ENCODE measurements at regions not wholly inside any gene's neighbourhood (a gene's known extent, or its start where the extent isn't known, plus 50 kb on each side); places are given as distances from the start of the nearest gene placed in this dataset.

DNA sequence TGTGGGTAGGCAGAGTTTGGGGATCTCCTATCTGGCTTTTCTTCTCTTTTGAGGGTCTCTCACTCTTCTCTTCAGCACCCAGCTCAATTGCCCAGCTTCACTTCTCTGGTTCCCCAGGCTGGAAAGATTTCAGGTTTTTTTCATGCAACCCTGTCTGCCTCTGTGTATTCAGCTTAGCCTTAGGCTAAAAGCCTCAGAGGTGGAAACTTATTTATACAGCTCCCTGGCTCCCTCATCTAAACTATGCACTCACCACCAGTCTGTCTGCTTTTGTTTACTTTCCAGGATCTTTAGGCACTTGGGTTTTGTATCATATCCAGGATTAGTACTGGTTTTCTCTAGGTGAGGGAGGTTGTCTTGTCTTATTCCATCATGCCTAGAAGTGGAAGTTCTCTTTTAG, 540.2 kb upstream of the TRPC7 start:
- no peak for TF ChIP-seq NFRKB (IDR thresholded peaks at IDR 0.05)
- TF ChIP-seq FOXK2 (IDR thresholded peaks at IDR 0.05): no peak
- TF ChIP-seq ZNF384 (IDR thresholded peaks at IDR 0.05): no peak
- TF ChIP-seq LEF1 (IDR thresholded peaks at IDR 0.05; ENCODE audit: borderline replicate concordance): no peak
- no peak for TF ChIP-seq TARDBP (IDR thresholded peaks at IDR 0.05)
- TF ChIP-seq ELF4 (IDR thresholded peaks at IDR 0.05): no peak
- TF ChIP-seq PKNOX1 (IDR thresholded peaks at IDR 0.05): no peak
- TF ChIP-seq FOXA1 (IDR thresholded peaks at IDR 0.05): no peak
- no peak for TF ChIP-seq ARNT (IDR thresholded peaks at IDR 0.05)
- TF ChIP-seq FOXM1 (IDR thresholded peaks at IDR 0.05; ENCODE audit: borderline replicate concordance): no peak
- no peak for TF ChIP-seq CTBP1 (IDR thresholded peaks at IDR 0.05; ENCODE audit: borderline replicate concordance)
- no peak for TF ChIP-seq SP1 (IDR thresholded peaks at IDR 0.05)
- no peak for TF ChIP-seq HDGF (IDR thresholded peaks at IDR 0.05; ENCODE audit: borderline replicate concordance)
- TF ChIP-seq L3MBTL2 (conservative IDR thresholded peaks at IDR 0.05): no peak
- no peak for TF ChIP-seq SUZ12 (IDR thresholded peaks at IDR 0.05)
- no peak for TF ChIP-seq BHLHE40 (IDR thresholded peaks at IDR 0.05; ENCODE audit: borderline replicate concordance)
- POLR2A ChIA-PET: no interaction called here
- CTCF ChIA-PET: no interaction called here
- no peak for DNase-seq (ENCODE audit: extremely low spot score)

DNA sequence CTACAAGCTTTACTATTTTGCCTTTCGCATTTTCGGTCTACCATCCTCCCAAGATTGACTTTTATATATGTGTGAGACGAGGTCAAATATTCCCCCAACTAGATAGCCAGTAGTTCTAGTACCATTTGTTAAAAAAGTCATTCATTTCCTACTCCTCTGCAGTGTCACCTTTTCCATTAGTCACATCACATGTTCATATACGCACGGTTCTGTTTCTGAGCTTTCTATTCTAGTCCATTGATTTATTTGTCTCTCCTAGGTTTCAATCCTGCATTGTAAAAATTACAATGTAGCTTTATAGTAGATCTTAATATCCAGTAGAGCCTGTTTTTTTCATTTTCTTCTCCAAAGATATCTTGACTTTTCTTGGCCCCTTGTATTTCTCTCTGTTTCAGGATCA, 528.7 kb upstream of the TRPC7 start:
- ChIA-PET CTCF (no interaction called here), POLR2A (no interaction called here)
- TF ChIP-seq CTBP1 (IDR thresholded peaks at IDR 0.05; ENCODE audit: borderline replicate concordance) (no peak), ELF4 (IDR thresholded peaks at IDR 0.05) (no peak), TARDBP (IDR thresholded peaks at IDR 0.05) (no peak), NFRKB (IDR thresholded peaks at IDR 0.05) (no peak), SUZ12 (IDR thresholded peaks at IDR 0.05) (no peak), ARNT (IDR thresholded peaks at IDR 0.05) (no peak), L3MBTL2 (conservative IDR thresholded peaks at IDR 0.05) (no peak), ZNF384 (IDR thresholded peaks at IDR 0.05) (no peak), PKNOX1 (IDR thresholded peaks at IDR 0.05) (no peak), FOXM1 (IDR thresholded peaks at IDR 0.05; ENCODE audit: borderline replicate concordance) (no peak), SP1 (IDR thresholded peaks at IDR 0.05) (no peak), HDGF (IDR thresholded peaks at IDR 0.05; ENCODE audit: borderline replicate concordance) (no peak), BHLHE40 (IDR thresholded peaks at IDR 0.05; ENCODE audit: borderline replicate concordance) (no peak), LEF1 (IDR thresholded peaks at IDR 0.05; ENCODE audit: borderline replicate concordance) (no peak)
- no peak for DNase-seq (ENCODE audit: extremely low spot score)

DNA sequence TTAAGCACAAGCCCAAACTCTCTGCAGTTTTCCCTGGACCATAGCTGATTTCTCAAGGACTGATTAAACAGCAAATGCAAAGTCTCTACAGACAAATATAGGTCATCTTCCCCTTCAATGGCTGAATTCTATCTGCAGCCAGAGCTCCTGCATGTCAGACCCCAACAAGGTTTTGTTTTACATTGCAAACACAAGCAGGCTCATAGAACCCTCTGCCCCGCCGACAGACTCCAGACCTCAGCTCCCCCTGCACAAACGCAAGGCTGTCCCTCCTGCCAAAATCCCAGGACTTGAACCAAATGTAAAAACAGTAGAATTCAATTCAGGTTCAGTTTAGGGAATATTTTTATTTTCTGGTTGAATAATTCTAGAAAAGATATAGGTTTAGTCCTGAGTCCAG, 526.7 kb upstream of the TRPC7 start:
- TF ChIP-seq SP1 (IDR thresholded peaks at IDR 0.05) (no peak), FOXA1 (IDR thresholded peaks at IDR 0.05) (no peak), PKNOX1 (IDR thresholded peaks at IDR 0.05) (no peak), ARNT (IDR thresholded peaks at IDR 0.05) (no peak), ELF4 (IDR thresholded peaks at IDR 0.05) (no peak), TARDBP (IDR thresholded peaks at IDR 0.05) (no peak), L3MBTL2 (conservative IDR thresholded peaks at IDR 0.05) (no peak), LEF1 (IDR thresholded peaks at IDR 0.05; ENCODE audit: borderline replicate concordance) (no peak), FOXM1 (IDR thresholded peaks at IDR 0.05; ENCODE audit: borderline replicate concordance) (no peak), ZNF384 (IDR thresholded peaks at IDR 0.05) (no peak), HDGF (IDR thresholded peaks at IDR 0.05; ENCODE audit: borderline replicate concordance) (no peak), FOXK2 (IDR thresholded peaks at IDR 0.05) (no peak), BHLHE40 (IDR thresholded peaks at IDR 0.05; ENCODE audit: borderline replicate concordance) (no peak), CTBP1 (IDR thresholded peaks at IDR 0.05; ENCODE audit: borderline replicate concordance) (no peak), SUZ12 (IDR thresholded peaks at IDR 0.05) (no peak), NFRKB (IDR thresholded peaks at IDR 0.05) (no peak)
- POLR2A ChIA-PET: no interaction called here
- no peak for DNase-seq (ENCODE audit: extremely low spot score)
- CTCF ChIA-PET: interaction anchor here (0.8 kb wide), 1 partner anchor 643 kb away, joined by 3 read pairs; no protein-coding TSS in a partner anchor

DNA sequence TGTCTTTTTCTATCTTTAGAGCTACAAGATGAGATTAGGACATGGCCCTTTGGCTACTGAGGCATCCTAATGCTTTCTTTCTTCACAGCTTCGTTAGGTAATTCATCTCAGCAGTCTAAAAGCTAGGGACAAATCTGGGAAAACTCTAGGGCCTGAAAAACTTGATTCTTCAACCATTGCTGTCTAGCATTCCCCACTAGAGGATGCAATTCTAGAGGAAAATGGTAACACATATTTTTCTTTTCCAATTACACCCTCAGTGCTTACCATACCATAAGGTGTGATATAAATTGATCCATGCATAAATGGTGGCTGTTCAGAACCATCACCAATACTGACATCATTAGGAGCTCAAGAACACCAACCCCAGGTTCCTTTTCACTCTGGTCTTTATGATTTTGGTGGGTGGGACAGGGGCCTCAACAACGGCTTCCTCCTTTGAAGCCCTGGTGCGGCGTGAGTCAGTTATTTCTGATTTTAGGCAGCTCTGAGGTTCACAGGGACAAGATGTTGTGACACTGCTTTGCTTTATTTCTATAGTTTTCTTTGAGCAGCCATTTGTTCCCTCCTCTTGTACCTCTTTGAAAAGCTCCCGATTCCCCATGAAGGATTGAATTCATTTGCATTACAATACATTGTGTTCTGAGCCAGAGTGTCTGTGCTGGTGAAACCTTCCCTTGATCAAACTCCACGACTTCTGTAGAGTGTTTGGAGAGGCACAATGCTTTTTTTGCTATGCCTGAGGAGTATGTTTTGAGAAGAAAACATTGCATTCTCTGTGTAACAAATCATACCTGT, 526.0 kb upstream of the TRPC7 start:
- no peak for DNase-seq (ENCODE audit: extremely low spot score)
- no peak for TF ChIP-seq PKNOX1 (IDR thresholded peaks at IDR 0.05)
- TF ChIP-seq ZNF384 (IDR thresholded peaks at IDR 0.05): no peak
- TF ChIP-seq CTBP1 (IDR thresholded peaks at IDR 0.05; ENCODE audit: borderline replicate concordance): no peak
- TF ChIP-seq FOXK2 (IDR thresholded peaks at IDR 0.05): no peak
- no peak for TF ChIP-seq SUZ12 (IDR thresholded peaks at IDR 0.05)
- no peak for TF ChIP-seq SP1 (IDR thresholded peaks at IDR 0.05)
- TF ChIP-seq ELF4 (IDR thresholded peaks at IDR 0.05): no peak
- TF ChIP-seq ARNT (IDR thresholded peaks at IDR 0.05): no peak
- no peak for TF ChIP-seq TARDBP (IDR thresholded peaks at IDR 0.05)
- TF ChIP-seq FOXA1 (IDR thresholded peaks at IDR 0.05): no peak
- no peak for TF ChIP-seq NFRKB (IDR thresholded peaks at IDR 0.05)
- no peak for TF ChIP-seq L3MBTL2 (conservative IDR thresholded peaks at IDR 0.05)
- no peak for TF ChIP-seq FOXM1 (IDR thresholded peaks at IDR 0.05; ENCODE audit: borderline replicate concordance)
- no peak for TF ChIP-seq BHLHE40 (IDR thresholded peaks at IDR 0.05; ENCODE audit: borderline replicate concordance)
- no peak for TF ChIP-seq HDGF (IDR thresholded peaks at IDR 0.05; ENCODE audit: borderline replicate concordance)
- ChIA-PET CTCF (interaction anchor here (0.6 to 0.8 kb wide), 2 partner anchors 642 to 1529 kb away, joined by 3 read pairs; no protein-coding TSS in a partner anchor), POLR2A (interaction anchor here (0.5 kb wide), 1 partner anchor 31 kb away, joined by 3 read pairs; no protein-coding TSS in a partner anchor)
